Testis (tissue), 2 donors: ENCODE measurements at regions not wholly inside any gene's neighbourhood (a gene's known extent, or its start where the extent isn't known, plus 50 kb on each side); places are given as distances from the start of the nearest gene placed in this dataset.

Source experiments
- CTCF ChIP-seq, 3 experiments: fragments of 450-650 bp in 2 of 3; fragments of 200-600 bp in 1 of 3; sonication (generic) in 1 of 3; IDR thresholded peaks; one replicate each; pipeline ENCODE4 v1.5.1; 2016 to 2019; ENCODE audit warnings: antibody characterized with exemption in 3 of 3, mild to moderate bottlenecking in 2 of 3, moderate library complexity in 1 of 3
- POLR2A ChIP-seq: fragments of 450-650 bp; IDR thresholded peaks from one replicate; pipeline ENCODE4 v1.6.1; 2017; ENCODE audit warnings: antibody characterized with exemption, mild to moderate bottlenecking, moderate library complexity

- no peak for TF ChIP-seq CTCF (IDR thresholded peaks at IDR 0.05)
- TF ChIP-seq POLR2A, result no peak
These were observed 256.8 kb upstream of the IRX4 start for GRCh38 chr5:2139478-2139877.
